GM19025 (cell line): ENCODE measurements at regions not wholly inside any gene's neighbourhood (a gene's known extent, or its start where the extent isn't known, plus 50 kb on each side); places are given as distances from the start of the nearest gene placed in this dataset.

Experiments used
- ATAC-seq: cut with Tn5 transposase; IDR thresholded peaks from one replicate; pipeline ENCODE4 v1.9.1; 2021; ENCODE audit warnings: mild to moderate bottlenecking, low read depth, moderate library complexity; ENCODE audit not compliant: unreplicated experiment

DNA sequence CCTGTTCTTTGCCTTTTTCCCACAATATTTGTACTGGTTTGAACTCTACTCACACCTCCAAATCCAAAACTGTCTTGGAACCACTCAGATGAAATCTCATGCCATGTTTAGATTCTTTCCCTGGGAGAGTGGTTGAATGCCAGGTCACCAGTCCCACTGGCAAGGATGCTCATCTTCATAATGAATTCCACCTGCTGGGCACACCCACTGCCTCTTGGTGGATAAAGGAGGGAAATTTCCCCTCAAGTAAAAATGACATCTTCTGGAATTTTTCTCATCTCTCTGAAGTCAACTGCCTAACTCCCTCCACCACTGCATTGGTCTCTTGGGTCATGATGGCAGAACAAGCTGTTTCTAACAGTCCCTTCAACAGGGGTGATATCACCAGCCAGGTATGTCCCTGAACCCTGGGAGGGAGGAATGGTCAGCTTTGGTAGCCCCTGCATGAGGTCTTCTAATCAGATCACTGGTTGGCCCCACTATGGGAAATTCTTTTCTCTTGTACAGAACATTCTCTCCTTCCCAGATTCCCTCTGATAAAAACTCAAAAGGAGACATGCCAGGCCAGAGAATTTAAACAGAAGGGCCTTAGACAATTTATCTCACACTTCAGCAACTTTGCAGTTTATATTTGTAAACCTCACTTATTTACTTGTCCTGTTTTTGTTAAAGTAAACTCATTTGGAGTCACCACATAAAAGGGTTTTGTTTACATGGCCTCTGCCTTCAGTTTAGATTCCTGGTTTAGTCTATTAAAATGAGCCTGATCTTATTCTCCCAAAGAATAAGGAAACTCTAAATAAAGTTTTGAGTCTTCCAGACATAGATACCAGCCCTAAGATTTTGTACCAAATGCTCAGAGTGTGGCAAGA lies 143.4 kb downstream of the WNT5A start:
- no peak for ATAC-seq

DNA sequence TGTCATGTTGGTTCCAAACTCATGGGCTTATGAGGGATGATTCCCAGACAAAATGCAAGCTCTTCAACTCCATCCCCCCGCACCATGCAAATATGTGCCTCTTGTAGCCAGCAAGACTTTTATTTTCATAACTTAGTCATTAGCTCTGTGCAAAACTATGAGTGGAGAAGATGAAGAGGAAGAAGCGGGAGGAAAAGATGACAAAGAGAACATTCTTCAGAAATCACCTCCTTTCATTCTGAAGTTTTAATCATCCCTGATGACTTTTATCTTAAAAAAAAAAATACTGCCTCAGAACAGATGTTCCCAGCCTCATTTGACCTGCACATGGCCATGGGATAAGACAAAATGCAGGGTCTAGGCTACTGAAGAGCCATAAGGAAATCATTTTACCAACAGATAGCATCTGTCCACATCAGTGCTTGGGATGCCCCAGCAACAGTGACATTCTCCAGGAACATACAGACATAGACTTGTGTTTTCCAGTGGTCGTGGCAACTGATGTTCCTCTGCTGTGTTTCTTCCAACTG lies 145.5 kb downstream of the WNT5A start:
- ATAC-seq = no peak

GRCh38 chr3:55339819-55340218 lies 147.3 kb downstream of the WNT5A start:
- ATAC-seq = no peak

DNA sequence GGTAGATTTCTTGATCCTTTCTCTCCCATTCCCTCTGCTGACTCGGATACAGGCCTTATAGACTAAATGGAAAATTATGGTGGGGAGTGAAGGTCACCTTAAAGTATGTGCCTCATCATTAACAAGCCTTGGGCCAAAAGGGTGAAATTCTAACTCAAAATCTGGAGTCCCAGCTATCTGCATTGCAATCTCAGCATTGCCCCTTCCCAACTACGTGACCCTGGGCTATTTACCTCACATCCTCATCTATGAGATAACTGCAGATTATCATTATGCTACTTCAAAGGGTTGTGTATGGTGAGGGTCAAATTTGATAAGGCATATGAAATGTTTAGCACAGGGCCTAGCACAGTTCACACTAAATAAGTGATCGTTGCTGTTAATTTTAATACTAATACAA lies 147.7 kb downstream of the WNT5A start:
- no peak for ATAC-seq

- ATAC-seq = no peak
These were observed 149.4 kb downstream of the WNT5A start for GRCh38 chr3:55337641-55338180.

GRCh38 chr3:55333923-55334322 lies 153.2 kb downstream of the WNT5A start:
- ATAC-seq = no peak

DNA sequence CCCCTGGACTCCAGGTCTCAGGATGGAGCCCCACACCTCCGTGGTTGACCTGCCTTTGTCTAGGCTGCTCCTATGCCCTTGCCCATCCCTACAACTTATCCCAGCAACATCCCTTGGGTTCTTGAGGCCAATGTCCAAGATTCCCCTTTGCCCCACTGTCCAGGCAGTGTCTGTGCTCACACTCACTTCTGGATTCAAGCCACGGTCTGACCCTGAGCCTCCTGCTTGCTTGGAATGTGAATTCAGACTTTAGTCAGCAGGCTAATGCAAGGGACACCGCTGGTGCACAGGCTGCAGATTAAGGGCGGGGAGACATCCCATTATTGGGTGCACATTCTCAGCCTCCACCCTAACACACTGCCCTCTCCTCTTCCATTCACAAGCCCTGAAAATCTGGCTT lies 154.1 kb downstream of the WNT5A start:
- no peak for ATAC-seq

- no peak for ATAC-seq
These were observed 154.9 kb downstream of the WNT5A start for GRCh38 chr3:55332176-55332575.

DNA sequence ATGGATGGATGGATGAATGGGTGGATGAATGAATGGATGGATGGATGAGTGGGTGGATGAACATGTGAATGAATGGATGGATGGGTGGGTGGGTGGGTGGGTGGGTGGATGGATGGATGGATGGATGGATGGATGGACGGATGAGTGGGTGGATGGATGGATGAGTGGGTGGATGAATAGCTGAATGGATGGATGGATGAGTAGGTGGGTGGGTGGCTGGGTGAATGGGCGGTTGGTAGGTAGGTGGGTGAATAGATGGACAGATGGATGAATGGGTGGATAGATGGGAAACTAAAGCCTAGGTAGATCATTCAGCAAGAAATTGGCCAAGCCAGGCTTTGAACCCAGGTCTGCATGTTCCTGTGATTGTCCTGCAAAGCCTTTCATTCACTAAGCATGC lies 155.6 kb downstream of the WNT5A start:
- no peak for ATAC-seq

DNA sequence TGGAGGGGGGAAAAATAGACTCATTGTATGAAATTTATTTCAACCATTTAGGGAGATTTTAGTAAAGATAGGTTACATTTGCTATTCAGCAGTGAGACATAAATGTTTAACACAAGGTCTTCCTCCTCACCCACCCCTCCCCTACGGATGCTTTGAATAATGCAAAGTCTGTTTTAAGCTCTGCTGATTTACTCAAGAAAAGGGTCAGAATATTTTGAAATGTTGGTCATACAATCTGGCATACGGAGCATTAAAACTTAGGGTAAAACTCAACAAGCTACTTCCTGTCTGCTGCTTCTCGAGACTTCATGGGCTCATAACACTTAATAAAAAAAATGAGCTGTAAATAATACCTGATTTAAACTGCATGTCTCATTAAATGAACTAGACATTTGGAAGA lies 156.3 kb downstream of the WNT5A start:
- ATAC-seq = no peak

DNA sequence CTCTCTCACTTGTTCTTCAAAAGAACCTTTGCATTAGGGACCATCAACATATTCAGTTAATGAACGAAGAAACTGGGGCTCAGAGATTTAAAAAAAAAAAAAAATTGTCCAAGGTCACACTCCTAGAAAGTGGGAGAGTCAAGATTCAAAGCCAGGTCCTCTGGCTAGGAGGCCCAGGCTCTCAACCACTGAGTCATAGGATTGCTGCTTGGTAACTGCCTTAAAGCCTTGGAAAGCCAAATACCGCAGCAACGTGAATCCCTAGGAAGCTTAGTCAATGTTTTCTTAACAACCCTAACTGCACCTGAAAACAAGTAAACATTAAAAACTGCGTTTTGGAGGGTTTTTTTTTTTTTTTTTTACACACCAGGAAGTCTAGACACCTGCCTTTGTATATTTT lies 156.8 kb downstream of the WNT5A start:
- no peak for ATAC-seq

DNA sequence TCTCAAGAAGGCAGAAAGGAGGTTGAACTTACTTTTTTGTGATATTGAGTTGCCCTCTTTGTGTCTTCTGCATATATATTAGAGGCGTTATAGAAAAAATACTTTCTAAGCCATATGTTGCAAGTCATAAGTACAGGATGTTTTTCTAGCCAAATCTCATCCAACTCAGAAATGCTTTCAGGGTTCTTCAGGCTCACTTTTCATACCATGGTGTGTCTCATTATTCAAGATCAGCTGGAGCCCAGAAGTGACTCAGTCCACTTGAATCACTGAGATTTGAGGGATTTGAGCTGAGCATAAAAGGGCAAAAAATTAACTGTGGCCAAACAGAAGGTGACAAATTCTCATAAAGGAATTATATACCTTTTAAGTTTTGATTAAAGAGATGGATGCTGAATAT lies 157.3 kb downstream of the WNT5A start:
- ATAC-seq = no peak

- no peak for ATAC-seq
These were observed 159.8 kb downstream of the WNT5A start for GRCh38 chr3:55327131-55327920.

GRCh38 chr3:55322638-55323037 lies 164.5 kb downstream of the WNT5A start:
- ATAC-seq = no peak

GRCh38 chr3:55320928-55321327 lies 166.2 kb downstream of the WNT5A start:
- ATAC-seq = no peak

DNA sequence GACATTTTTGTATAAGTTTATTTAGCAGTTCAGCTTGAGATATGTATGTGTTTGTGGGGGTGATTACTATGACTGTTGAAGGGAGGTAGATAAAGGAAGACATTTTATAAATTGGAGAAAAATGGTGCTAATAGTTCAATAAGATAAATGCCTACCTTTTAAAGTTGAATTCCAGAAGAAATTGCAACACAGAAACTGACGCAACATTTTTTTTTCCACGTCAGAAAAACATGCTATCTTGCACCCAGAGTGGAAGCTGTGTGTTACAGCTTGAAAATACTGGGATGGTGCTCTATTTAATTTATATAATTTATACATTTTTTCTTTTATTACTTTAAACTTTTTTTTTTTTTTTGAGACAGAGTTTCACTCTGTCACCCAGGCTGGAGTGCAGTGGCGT lies 171.7 kb downstream of the WNT5A start:
- ATAC-seq = no peak

DNA sequence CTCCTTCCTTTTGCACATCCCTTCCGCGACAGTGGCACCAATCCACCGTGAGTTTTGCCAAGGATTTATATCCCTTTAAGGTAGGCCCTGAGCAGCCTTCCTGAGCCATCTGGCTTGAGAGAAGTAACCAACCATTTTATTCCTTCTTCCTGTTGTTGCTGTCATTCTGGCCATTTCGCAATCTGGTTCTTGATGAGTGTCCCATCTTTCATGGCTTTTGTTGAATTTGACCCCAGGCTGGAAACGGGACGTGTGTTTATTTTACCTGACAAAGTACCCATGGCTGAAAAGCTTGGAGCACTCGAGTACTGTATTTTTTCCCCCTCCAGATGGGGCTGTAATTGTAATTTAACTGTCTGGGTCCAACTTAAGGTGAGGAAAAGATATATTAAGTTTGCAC lies 173.4 kb downstream of the WNT5A start:
- ATAC-seq = no peak

- no peak for ATAC-seq
These were observed 177.8 kb downstream of the WNT5A start for GRCh38 chr3:55309336-55309735.

- no peak for ATAC-seq
These were observed 179.5 kb downstream of the WNT5A start for GRCh38 chr3:55307622-55308021.

DNA sequence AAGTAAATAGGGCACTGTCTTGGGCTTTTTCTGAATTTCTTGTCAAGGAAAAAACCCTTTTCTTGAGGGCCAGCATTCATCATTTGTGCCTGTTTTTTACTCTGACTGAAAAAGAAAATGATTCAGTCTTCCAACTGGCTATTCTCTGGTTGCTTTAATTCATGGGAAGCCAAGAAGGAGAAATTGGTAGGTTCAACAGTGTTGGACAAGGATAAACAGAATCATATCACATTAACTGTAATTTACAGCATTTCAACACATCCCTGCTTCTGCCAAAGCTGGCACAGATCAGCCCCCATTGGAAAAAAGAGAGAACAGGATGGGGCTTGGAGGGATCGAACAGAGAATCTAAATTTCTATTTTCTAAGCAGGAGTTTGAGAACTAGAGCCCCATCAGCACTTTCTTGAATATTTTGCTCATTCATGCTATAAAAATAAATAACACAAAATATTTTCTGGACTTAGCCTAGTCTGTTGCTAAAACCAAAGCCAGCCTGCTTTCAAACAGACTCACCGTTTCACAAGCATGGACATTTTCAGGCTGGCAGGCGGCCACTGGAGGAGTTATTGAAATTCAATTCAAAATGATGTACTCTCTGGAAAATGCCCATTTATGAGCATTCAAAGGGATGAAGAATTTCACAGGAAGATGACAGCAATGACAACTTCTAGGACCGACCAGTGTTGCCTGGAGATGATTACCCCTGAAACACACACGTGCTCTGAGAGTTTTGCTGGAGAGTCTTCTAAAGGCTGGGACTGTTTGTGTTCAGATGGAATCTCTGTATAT lies 181.2 kb downstream of the WNT5A start:
- no peak for ATAC-seq

DNA sequence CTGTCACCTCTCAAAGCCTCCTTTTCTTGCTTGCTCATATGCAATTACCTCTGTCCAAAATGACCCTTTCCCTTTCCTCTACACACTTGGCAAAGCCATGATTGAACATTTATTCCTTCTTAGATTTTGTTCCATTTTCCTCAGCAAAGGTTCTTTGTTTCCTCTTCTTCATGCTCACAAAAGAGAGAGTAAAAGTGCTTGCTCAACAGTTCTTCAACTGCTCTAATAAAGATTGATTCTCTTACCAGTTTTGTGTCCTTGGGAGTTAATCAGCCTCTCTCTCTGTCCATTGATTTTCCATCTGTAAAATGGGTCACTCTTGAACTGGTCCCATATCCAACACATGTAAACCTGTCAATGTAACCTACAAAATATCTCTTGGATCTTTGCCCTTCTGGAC lies 186.4 kb downstream of the WNT5A start:
- no peak for ATAC-seq
